Immature natural killer cell (primary cell): ENCODE measurements at regions not wholly inside any gene's neighbourhood (a gene's known extent, or its start where the extent isn't known, plus 50 kb on each side); places are given as distances from the start of the nearest gene placed in this dataset.
A peak's percentile ranks its signal among the peaks of the same experiment; 100 is the strongest.

Experiments
- DNase-seq, 3 donors: peaks; one replicate each; pipeline ENCODE4 v3.0.0; 2022; ENCODE audit warnings: mixed read lengths in 1 of 3
- H3K27ac Mint-ChIP-seq, 6 donors: one replicate each; pipeline ENCODE4 v1.8.0; 2020; ENCODE audit warnings: mixed read lengths in 6 of 6, mild to moderate bottlenecking in 5 of 6, inconsistent platforms in 4 of 6, moderate library complexity in 3 of 6
- H3K27me3 Mint-ChIP-seq, 3 donors: one replicate each; pipeline ENCODE4 v1.8.0; 2020 to 2021; ENCODE audit warnings: low read depth in 3 of 3, mild to moderate bottlenecking in 3 of 3, mixed read lengths in 3 of 3, moderate library complexity in 3 of 3, inconsistent platforms in 1 of 3
- H3K36me3 Mint-ChIP-seq, 3 donors: one replicate each; pipeline ENCODE4 v1.8.0; 2020; ENCODE audit warnings: mixed read lengths in 3 of 3, inconsistent platforms in 2 of 3, mild to moderate bottlenecking in 2 of 3
- H3K4me1 Mint-ChIP-seq, 2 donors: one replicate each; pipeline ENCODE4 v1.8.0; 2020; ENCODE audit warnings: inconsistent platforms in 2 of 2, mild to moderate bottlenecking in 2 of 2, mixed read lengths in 2 of 2, moderate library complexity in 1 of 2
- H3K4me3 Mint-ChIP-seq, 5 donors: one replicate each; pipeline ENCODE4 v1.8.0; 2020; ENCODE audit warnings: mild to moderate bottlenecking in 5 of 5, mixed read lengths in 5 of 5, inconsistent platforms in 3 of 5, moderate library complexity in 3 of 5
- H3K9me3 Mint-ChIP-seq, 6 donors: one replicate each; pipeline ENCODE4 v1.8.0; 2020; ENCODE audit warnings: mild to moderate bottlenecking in 6 of 6, mixed read lengths in 6 of 6, inconsistent platforms in 4 of 6, moderate library complexity in 3 of 6

DNA sequence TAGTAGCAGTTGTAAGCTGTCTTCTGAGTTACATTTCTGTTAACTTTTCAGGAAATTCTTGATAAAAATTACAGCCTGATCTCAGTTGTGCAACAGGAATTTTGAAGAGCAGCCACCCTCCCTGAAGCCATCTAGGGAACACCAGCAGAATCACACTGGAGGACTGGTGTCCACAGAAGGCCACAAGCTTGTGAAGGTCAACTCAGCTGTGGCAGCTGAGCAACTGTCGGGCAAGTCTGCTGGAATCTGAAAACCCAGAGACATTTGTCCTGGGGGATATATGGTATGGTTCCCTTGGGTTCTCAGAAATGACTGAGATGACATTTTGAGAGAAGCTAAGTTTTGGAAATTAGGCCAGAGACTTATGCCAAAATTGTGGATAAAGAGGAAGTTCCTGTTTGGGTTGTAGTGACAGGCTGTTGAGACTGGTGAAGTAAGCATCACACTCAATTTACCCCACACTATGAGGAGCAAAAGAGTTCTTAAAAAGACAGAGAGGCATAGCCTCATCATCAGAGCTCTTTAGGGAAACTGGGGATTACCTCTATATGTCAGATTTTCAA is 78.1 kb upstream of the TNIP3 start:
- Mint-ChIP-seq H3K9me3 (no peaks in the 10 kb centered on the region), H3K36me3 (peaks cover 0 to 11% (median 0%) of the 10 kb centered on the region in 3 donors), H3K27ac (no peak overlapping the region)

DNA sequence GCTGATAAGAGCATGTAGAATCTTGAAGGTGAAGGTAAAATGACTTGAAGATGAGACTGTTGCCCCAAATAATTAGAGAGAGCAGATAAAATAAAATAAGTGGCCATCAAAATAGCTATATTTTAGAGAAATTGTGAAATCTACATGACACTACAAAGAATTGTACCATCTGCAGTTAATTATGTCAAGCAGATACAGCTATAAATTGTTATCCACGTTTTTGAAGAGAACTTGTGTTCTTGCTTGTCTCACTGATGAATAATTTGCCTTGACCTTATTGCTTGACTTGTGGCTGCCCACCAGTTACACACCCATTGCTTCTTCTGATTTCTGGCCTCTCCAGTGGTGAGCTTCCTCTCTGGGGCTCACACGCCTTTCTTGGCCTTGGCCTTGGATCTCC is 75.8 kb upstream of the TNIP3 start:
- no peak overlapping the region for H3K4me3 Mint-ChIP-seq
- H3K27ac Mint-ChIP-seq, result no peak overlapping the region
- peaks cover 0 to 2% (median 0%) of the 10 kb centered on the region in 3 donors for H3K27me3 Mint-ChIP-seq
- H3K4me1 Mint-ChIP-seq, result no peaks in the 10 kb centered on the region
- no peak for DNase-seq
- H3K36me3 Mint-ChIP-seq, result peaks cover 0 to 4% (median 0%) of the 10 kb centered on the region in 3 donors
- no peaks in the 10 kb centered on the region for H3K9me3 Mint-ChIP-seq

More for the DNA sequence above, 78.1 kb upstream of the TNIP3 start:
- H3K4me3 Mint-ChIP-seq, result no peak overlapping the region
- DNase-seq, result no peak
- H3K27me3 Mint-ChIP-seq, result peaks cover 0 to 2% (median 0%) of the 10 kb centered on the region in 3 donors
- H3K4me1 Mint-ChIP-seq, result no peaks in the 10 kb centered on the region

DNA sequence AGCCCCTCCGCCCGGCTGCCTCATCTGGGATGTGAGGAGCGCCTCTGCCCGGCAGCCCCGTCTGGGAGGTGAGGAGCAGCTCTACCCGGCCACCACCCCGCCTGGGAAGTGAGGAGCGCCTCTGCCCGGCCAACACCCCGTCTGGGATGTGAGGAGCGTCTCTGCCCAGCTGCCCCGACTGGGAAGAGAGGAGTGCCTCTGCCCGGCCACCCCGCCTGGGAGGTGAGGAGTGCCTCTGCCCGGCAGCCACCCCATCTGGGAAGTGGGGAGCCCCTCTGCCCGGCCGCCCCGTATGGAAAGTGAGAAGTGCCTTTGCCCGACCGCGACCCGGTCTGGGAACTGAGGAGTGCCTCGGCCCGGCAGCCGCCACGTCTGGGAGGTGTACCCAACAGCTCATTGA is 74.3 kb upstream of the TNIP3 start:
- H3K4me3 Mint-ChIP-seq, result no peak overlapping the region
- peaks cover 0 to 4% (median 0%) of the 10 kb centered on the region in 3 donors for H3K36me3 Mint-ChIP-seq
- no peaks in the 10 kb centered on the region for H3K4me1 Mint-ChIP-seq
- H3K9me3 Mint-ChIP-seq, result no peaks in the 10 kb centered on the region
- no peak for DNase-seq
- H3K27me3 Mint-ChIP-seq, result peaks cover 0 to 2% (median 0%) of the 10 kb centered on the region in 3 donors
- no peak overlapping the region for H3K27ac Mint-ChIP-seq

DNA sequence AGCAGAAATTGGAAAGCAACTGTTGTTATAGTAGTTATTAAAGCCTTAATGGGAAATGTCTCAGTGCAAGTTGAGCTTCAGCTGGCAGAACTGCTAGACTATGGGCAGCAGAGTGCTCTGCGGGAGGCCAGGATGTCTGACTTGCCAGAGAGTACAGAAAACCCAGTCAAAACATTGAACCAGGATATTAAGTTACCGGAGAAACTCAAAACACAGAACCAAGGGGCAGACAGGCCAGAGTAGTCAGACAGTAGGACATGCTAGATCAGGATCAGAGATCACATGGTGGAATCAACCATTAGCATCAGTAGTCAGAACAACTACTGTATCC is 72.9 kb upstream of the TNIP3 start:
- DNase-seq, result no peak
- Mint-ChIP-seq H3K4me3 (no peak overlapping the region), H3K36me3 (peaks cover 0 to 4% (median 0%) of the 10 kb centered on the region in 3 donors), H3K27me3 (peaks cover 0 to 2% (median 0%) of the 10 kb centered on the region in 3 donors), H3K27ac (no peak overlapping the region), H3K4me1 (no peaks in the 10 kb centered on the region), H3K9me3 (no peaks in the 10 kb centered on the region)

DNA sequence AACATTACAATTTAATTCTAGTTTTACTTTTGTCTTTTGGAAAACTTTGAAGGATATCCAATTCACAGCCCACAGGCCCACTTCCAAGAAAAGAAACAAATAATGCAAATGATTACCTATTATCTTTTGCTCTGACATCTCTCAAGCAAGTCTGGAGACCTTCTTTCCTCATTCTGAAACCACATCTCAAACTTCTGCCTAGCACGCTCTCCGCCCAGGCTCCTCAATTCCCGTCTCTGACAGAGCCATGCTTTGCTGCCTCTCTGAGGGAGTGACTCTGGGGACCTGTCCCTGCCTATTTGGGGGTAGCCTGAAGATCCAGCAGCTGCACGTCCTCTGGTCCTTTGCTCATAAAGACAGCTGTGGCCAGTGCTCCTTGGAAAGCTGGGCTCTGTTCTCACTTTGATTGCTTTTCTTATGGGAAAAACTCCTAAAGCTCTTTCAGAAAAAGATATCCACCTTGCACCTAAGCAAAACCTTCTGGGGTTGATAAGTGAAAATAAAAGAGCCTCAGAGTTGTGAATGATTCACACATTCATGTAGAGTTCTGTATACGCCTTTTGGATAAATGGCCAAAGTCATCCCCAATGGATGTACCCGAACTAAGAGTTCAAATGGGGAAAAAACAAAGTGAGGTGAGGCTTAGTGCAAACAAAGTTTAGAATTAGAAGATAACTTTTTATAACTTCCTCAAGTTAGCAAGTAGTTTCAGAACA is 72.4 kb upstream of the TNIP3 start:
- no peak for DNase-seq
- Mint-ChIP-seq H3K4me1 (no peaks in the 10 kb centered on the region), H3K9me3 (no peaks in the 10 kb centered on the region), H3K36me3 (peaks cover 0 to 4% (median 0%) of the 10 kb centered on the region in 3 donors), H3K4me3 (no peak overlapping the region), H3K27ac (no peak overlapping the region), H3K27me3 (peaks cover 0 to 2% (median 0%) of the 10 kb centered on the region in 3 donors)

DNA sequence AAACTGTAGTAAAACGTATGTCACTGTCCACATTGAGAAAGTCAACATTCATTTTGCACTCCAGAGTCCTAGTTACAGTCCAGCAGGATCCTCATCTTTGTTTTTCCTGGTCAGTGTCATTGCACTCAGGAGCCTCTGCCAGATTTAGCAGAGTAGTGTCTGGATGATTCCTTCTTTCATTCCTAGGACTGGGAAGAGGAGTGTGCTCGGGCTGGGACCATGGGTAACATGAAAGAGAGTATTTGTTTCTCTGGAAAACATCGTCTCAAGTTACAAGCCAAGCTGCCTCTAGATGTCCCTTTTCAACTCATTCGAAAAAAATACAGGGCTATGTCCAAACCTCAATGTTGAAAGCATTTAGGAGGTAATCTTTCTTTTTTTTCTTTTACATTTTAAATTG is 69.9 kb upstream of the TNIP3 start:
- no peak overlapping the region for H3K27ac Mint-ChIP-seq
- no peaks in the 10 kb centered on the region for H3K4me1 Mint-ChIP-seq
- H3K27me3 Mint-ChIP-seq, result peaks cover 0 to 4% (median 3%) of the 10 kb centered on the region in 3 donors
- no peak for DNase-seq
- H3K36me3 Mint-ChIP-seq, result peaks cover 0 to 4% (median 0%) of the 10 kb centered on the region in 3 donors
- H3K9me3 Mint-ChIP-seq, result no peaks in the 10 kb centered on the region
- H3K4me3 Mint-ChIP-seq, result no peak overlapping the region

DNA sequence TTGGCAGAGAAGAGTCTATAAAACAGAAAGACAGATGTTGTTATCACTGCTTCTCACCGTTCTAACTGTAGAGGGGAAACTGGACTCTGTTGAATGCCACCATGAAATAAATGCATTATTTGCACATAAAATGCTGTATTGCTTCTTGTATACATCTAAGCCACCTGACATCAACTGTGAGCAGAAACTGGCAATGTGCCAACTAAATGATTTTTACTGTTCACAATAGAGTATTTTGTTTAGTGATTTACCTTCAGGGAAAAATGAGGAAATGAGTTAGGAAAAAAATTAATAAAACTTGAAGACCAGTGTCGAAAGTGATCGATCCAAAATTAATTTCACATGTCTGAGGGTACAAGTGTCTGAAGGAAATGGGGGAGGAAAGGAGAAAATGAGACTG is 65.9 kb upstream of the TNIP3 start:
- no peak for DNase-seq
- H3K27ac Mint-ChIP-seq, result no peak overlapping the region

GRCh38 chr4:121228848-121229247 is 64.7 kb upstream of the TNIP3 start:
- no peaks in the 10 kb centered on the region for H3K9me3 Mint-ChIP-seq
- no peak overlapping the region for H3K27ac Mint-ChIP-seq
- peaks cover 0 to 4% (median 0%) of the 10 kb centered on the region in 3 donors for H3K36me3 Mint-ChIP-seq
- H3K4me1 Mint-ChIP-seq, result no peaks in the 10 kb centered on the region
- DNase-seq, result no peak
- no peak overlapping the region for H3K4me3 Mint-ChIP-seq
- H3K27me3 Mint-ChIP-seq, result peaks cover 0 to 4% (median 3%) of the 10 kb centered on the region in 3 donors

More for the DNA sequence above, 65.9 kb upstream of the TNIP3 start:
- peaks cover 0 to 4% (median 0%) of the 10 kb centered on the region in 3 donors for H3K36me3 Mint-ChIP-seq
- no peak overlapping the region for H3K4me3 Mint-ChIP-seq
- peaks cover 0 to 4% (median 3%) of the 10 kb centered on the region in 3 donors for H3K27me3 Mint-ChIP-seq
- H3K4me1 Mint-ChIP-seq, result no peaks in the 10 kb centered on the region
- no peaks in the 10 kb centered on the region for H3K9me3 Mint-ChIP-seq

- peaks cover 0 to 4% (median 3%) of the 10 kb centered on the region in 3 donors for H3K27me3 Mint-ChIP-seq
- H3K4me3 Mint-ChIP-seq, result peak overlapping the region in 1 of 5 donors; percentile 78
- DNase-seq, result peak in 1 of 3 donors; percentile 21
- H3K9me3 Mint-ChIP-seq, result no peaks in the 10 kb centered on the region
- H3K4me1 Mint-ChIP-seq, result no peaks in the 10 kb centered on the region
- peaks cover 0 to 4% (median 0%) of the 10 kb centered on the region in 3 donors for H3K36me3 Mint-ChIP-seq
- H3K27ac Mint-ChIP-seq, result peak overlapping the region in 2 of 6 donors; percentile 51
Measured at GRCh38 chr4:121227341-121227792, 63.2 kb upstream of the TNIP3 start.

DNA sequence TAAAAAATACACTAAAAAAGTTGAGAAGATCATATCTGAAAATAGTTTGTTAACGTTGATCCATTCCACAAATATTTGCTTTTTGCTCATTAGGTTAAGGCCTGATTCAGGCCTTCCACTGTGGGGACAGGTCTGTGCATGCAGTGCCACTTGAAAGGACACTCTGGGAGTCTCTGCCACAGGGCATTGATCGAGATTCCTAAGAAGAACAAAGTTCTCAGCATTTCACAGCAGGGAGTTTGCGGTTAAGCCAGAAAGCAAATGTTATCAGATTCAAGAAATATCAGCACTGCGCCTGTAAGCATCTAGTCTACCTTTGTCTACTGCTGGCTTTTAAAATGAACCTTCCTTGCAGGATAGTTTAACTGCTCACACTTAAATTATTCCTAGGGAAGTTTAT is 62.2 kb upstream of the TNIP3 start:
- DNase-seq, result no peak
- H3K36me3 Mint-ChIP-seq, result peaks cover 0 to 4% (median 0%) of the 10 kb centered on the region in 3 donors

GRCh38 chr4:121221608-121222007 is 57.5 kb upstream of the TNIP3 start:
- Mint-ChIP-seq H3K27me3 (no peaks in the 10 kb centered on the region), H3K36me3 (peaks cover 0 to 4% (median 0%) of the 10 kb centered on the region in 3 donors), H3K9me3 (peaks cover 0 to 3% (median 0%) of the 10 kb centered on the region in 6 donors), H3K4me1 (peaks cover 14 to 20% of the 10 kb centered on the region in 2 donors), H3K27ac (no peak overlapping the region), H3K4me3 (peak overlapping the region in 2 of 5 donors; percentile 8 to 20)
- DNase-seq, result no peak

More for the DNA sequence above, 62.2 kb upstream of the TNIP3 start:
- H3K27ac Mint-ChIP-seq, result peak overlapping the region in 2 of 6 donors; percentile 34 to 89
- peak overlapping the region in 1 of 5 donors; percentile 78 for H3K4me3 Mint-ChIP-seq
- peaks cover 0 to 4% (median 3%) of the 10 kb centered on the region in 3 donors for H3K27me3 Mint-ChIP-seq
- no peaks in the 10 kb centered on the region for H3K9me3 Mint-ChIP-seq
- peaks cover 5 to 6% of the 10 kb centered on the region in 2 donors for H3K4me1 Mint-ChIP-seq

- H3K4me3 Mint-ChIP-seq, result peak overlapping the region in 1 of 5 donors; percentile 8
- H3K27ac Mint-ChIP-seq, result no peak overlapping the region
Measured at GRCh38 chr4:121221201-121221600, 57.1 kb upstream of the TNIP3 start.

DNA sequence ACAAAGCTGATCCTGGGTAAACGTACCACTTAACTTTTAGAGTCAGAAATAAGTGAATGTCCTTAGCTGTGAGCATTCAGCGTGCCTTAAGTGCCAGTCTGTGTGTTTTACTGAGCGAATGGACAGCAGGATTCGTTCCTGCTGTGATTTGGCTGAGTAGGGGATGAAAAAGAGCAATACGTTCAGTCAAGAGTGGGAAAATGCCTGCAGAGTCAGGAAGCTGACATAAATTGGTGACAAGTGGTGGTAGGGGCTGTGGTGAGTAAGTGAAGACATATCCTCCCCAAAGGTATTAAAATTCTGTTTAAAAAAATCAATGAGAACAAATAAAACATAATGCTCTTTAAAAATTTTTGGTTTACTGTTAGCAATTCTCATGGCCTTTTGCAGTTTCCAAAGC is 56.6 kb upstream of the TNIP3 start:
- no peaks in the 10 kb centered on the region for H3K27me3 Mint-ChIP-seq
- H3K4me3 Mint-ChIP-seq, result peak overlapping the region in 3 of 5 donors; percentile 9 to 75 (median 66)
- H3K36me3 Mint-ChIP-seq, result no peaks in the 10 kb centered on the region
- DNase-seq, result no peak
- peaks cover 0 to 3% (median 0%) of the 10 kb centered on the region in 6 donors for H3K9me3 Mint-ChIP-seq
- peaks cover 14 to 20% of the 10 kb centered on the region in 2 donors for H3K4me1 Mint-ChIP-seq
- peak overlapping the region in 3 of 6 donors; percentile 33 to 84 (median 34) for H3K27ac Mint-ChIP-seq

More at GRCh38 chr4:121221201-121221600, 57.1 kb upstream of the TNIP3 start:
- no peak for DNase-seq
- peaks cover 14 to 20% of the 10 kb centered on the region in 2 donors for H3K4me1 Mint-ChIP-seq
- H3K27me3 Mint-ChIP-seq, result no peaks in the 10 kb centered on the region
- H3K9me3 Mint-ChIP-seq, result peaks cover 0 to 3% (median 0%) of the 10 kb centered on the region in 6 donors
- peaks cover 0 to 4% (median 0%) of the 10 kb centered on the region in 3 donors for H3K36me3 Mint-ChIP-seq

- peak overlapping the region in 1 of 5 donors; percentile 68 for H3K4me3 Mint-ChIP-seq
- H3K27ac Mint-ChIP-seq, result peak overlapping the region in 2 of 6 donors; percentile 58 to 70
- peaks cover 14 to 20% of the 10 kb centered on the region in 2 donors for H3K4me1 Mint-ChIP-seq
- H3K27me3 Mint-ChIP-seq, result no peaks in the 10 kb centered on the region
- H3K9me3 Mint-ChIP-seq, result peaks cover 0 to 3% (median 0%) of the 10 kb centered on the region in 6 donors
- no peak for DNase-seq
- no peaks in the 10 kb centered on the region for H3K36me3 Mint-ChIP-seq
Measured at GRCh38 chr4:121219227-121219626, 55.1 kb upstream of the TNIP3 start.
